SJCRH30 (cell line): ENCODE measurements at regions not wholly inside any gene's neighbourhood (a gene's known extent, or its start where the extent isn't known, plus 50 kb on each side); places are given as distances from the start of the nearest gene placed in this dataset.
"Not testable (repeated sequence)": the region's sequence is repeated elsewhere in the genome, so short reads cannot be mapped to it uniquely, and the experiment has no call there.

Experiments used
- DNase-seq, 2 experiments: peaks; one replicate each; pipeline ENCODE4 v3.0.0-alpha.2; 2015 to 2020
- H3K27ac ChIP-seq: fragments of 250-450 bp; sonication (Bioruptor Pico); 2 replicates; pipeline ENCODE4 v1.5.1; 2020; ENCODE audit warnings: mild to moderate bottlenecking, moderate library complexity
- H3K27me3 ChIP-seq: fragments of 250-450 bp; sonication (Bioruptor Pico); 2 replicates; pipeline ENCODE4 v1.5.1; 2020; ENCODE audit warnings: mild to moderate bottlenecking, moderate library complexity
- H3K36me3 ChIP-seq: fragments of 250-450 bp; sonication (Bioruptor Pico); 2 replicates; pipeline ENCODE4 v1.5.1; 2020; ENCODE audit warnings: mild to moderate bottlenecking, moderate library complexity
- H3K4me1 ChIP-seq: fragments of 250-450 bp; sonication (Bioruptor Pico); 2 replicates; pipeline ENCODE4 v1.5.1; 2020; ENCODE audit warnings: mild to moderate bottlenecking, moderate library complexity
- H3K4me3 ChIP-seq: fragments of 250-450 bp; sonication (Bioruptor Pico); 2 replicates; pipeline ENCODE4 v1.5.1; 2020; ENCODE audit warnings: mild to moderate bottlenecking, moderate library complexity
- H3K9me3 ChIP-seq: fragments of 250-450 bp; sonication (Bioruptor Pico); replicated peaks from 2 replicates; pipeline ENCODE4 v1.5.1; 2020; ENCODE audit warnings: mild to moderate bottlenecking, moderate library complexity

DNA sequence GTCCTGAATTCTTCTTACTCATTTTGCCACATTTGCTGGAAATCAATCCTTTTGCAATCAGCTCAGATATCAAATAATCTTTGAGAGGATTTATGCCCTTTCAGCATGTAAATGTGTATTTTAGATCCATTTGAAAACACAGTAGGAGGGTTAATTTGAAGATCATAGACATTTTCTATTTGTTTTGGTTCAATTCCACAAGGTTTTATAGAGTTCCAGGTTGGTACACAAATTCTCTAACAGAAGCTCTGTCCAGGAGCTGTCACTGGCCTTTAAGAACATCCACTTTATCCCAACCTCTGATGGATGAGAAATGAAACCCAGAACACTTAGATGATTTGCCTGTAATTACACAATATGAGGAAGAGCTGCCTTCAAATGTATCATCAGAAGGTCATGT, 157.3 kb upstream of the CHAC2 start:
- Histone ChIP-seq H3K9me3 (no peaks in the 10 kb centered on the region), H3K27ac (no peak overlapping the region), H3K4me1 (no peaks in the 10 kb centered on the region), H3K4me3 (no peak overlapping the region), H3K27me3 (no peaks in the 10 kb centered on the region), H3K36me3 (no peaks in the 10 kb centered on the region)
- no peak for DNase-seq

DNA sequence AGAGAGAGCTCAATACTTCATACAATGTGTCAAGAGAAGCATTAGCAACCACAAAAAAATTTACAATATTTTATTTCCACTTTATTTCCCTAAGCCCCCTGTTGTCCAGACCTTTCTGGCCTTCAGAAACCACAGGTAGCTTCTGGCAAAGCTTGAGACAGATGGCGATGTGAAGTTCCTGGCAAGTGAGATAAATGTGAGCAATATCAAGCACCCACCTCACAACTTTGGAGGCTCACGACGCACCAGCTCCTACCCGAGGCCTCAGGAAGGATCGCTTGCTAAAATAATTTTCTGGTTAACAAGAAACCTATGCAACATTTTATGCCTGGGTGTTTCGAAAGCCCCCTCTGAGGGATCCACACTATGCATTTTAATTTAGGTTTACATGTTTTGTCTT, 158.1 kb upstream of the CHAC2 start:
- Histone ChIP-seq H3K27me3 (no peaks in the 10 kb centered on the region), H3K36me3 (no peaks in the 10 kb centered on the region), H3K27ac (no peak overlapping the region), H3K4me3 (no peak overlapping the region), H3K9me3 (no peaks in the 10 kb centered on the region), H3K4me1 (no peaks in the 10 kb centered on the region)
- DNase-seq, result no peak

DNA sequence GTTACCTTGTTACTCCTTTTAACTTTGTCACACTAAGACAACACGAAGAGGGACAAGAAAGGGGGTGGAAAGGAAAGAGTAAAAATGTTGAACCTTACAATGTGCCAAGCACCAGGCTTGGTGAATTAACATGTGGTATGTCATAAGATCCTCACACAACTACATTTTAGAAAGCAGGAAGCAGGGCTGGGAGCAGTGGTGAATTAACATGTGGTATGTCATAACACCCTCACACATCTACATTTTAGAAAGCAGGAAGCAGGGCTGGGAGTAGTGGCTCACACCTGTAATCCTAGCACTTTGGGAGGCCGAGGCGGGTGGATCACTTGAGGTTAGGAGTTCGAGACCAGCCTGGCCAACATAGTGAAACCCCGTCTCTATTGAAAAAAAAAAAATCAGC, 159.3 kb upstream of the CHAC2 start:
- no peaks in the 10 kb centered on the region for H3K27me3 ChIP-seq

DNA sequence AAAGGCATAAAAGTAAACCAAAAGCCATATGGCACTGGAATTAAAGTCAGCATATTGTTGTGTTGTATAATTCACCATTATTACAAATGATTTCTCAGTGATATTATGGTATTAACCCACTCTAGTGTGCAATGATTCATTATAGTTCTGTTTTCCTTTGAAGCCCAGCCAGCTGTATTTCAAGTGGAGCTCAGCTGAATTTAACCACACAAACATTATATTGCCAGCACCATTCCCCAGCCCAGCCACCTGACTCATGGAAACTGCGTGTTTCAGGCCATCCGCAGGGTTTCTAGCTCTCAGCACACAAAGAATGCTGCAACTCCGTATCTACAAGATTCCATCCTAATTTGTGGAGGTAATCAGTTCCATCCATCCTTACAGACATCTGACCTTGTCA, 166.8 kb upstream of the CHAC2 start:
- H3K4me1 ChIP-seq, result no peaks in the 10 kb centered on the region
- no peak overlapping the region for H3K4me3 ChIP-seq
- no peaks in the 10 kb centered on the region for H3K36me3 ChIP-seq
- no peak overlapping the region for H3K27ac ChIP-seq
- DNase-seq, result no peak
- H3K27me3 ChIP-seq, result peaks cover 3% of the 10 kb centered on the region; the same call in 1 of the 2 replicates
- H3K9me3 ChIP-seq, result no peaks in the 10 kb centered on the region

More for the DNA sequence above, 159.3 kb upstream of the CHAC2 start:
- Histone ChIP-seq H3K9me3 (no peaks in the 10 kb centered on the region), H3K4me1 (no peaks in the 10 kb centered on the region), H3K4me3 (no peak overlapping the region), H3K27ac (no peak overlapping the region), H3K36me3 (no peaks in the 10 kb centered on the region)
- DNase-seq, result no peak

DNA sequence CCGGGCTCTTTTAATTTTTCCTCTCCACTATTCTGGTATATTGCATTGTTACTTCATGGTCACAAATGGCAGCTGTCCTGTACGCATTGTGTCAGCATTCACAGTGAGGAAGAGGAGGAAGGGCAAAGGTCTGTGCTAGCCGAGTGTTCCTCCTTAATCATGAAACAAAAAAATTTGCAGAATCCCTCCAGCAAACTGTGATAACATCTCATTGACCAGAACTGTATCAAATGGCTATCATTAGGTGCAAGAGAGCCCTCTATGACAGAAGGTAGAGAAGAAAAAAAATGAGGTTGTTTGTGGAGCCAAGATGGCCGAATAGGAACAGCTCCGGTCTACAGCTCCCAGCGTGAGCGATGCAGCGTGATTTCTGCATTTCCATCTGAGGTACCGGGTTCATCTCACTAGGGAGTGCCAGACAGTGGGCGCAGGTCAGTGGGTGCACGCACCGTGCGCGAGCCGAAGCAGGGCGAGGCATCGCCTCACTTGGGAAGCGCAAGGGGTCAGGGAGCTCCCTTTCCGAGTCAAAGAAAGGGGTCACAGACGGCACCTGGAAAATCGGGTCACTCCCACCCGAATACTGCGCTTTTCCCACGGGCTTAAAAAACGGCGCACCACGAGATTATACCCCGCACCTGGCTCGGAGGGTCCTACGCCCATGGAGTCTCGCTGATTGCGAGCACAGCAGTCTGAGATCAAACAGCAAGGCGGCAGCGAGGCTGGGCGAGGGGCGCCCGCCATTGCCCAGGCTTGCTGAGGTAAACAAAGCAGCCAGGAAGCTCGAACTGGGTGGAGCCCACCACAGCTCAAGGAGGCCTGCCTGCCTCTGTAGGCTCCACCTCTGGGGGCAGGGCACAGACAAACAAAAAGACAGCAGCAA, 180.6 kb upstream of the CHAC2 start:
- H3K4me1 ChIP-seq, H3K36me3 ChIP-seq, H3K27ac ChIP-seq, H3K27me3 ChIP-seq, DNase-seq, H3K4me3 ChIP-seq, H3K9me3 ChIP-seq: not testable (repeated sequence)

DNA sequence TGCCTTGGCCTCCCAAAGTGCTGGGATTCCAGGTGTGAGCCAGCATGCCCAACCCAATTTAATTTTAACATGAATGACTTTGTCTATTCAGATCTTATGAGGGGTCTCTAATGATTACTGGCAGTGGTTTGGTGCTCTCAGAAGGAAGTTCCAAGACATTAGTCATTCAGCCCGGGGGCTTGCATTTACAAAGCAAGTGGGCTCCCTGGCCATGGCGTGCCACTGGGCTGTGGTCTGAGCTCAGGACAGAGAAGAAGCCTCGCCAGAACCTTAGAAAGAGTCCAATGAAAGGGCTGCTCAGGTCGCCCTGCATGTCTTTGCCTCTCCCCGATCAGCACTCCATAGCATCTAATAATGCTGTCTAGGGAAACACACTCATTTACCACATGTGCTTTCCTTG, 182.6 kb upstream of the CHAC2 start:
- no peaks in the 10 kb centered on the region for H3K4me1 ChIP-seq
- DNase-seq, result no peak
- H3K27me3 ChIP-seq, result no peaks in the 10 kb centered on the region; the same call in 1 of the 2 replicates
- no peaks in the 10 kb centered on the region for H3K9me3 ChIP-seq
- H3K27ac ChIP-seq, result no peak overlapping the region
- H3K36me3 ChIP-seq, result no peaks in the 10 kb centered on the region
- no peak overlapping the region for H3K4me3 ChIP-seq

DNA sequence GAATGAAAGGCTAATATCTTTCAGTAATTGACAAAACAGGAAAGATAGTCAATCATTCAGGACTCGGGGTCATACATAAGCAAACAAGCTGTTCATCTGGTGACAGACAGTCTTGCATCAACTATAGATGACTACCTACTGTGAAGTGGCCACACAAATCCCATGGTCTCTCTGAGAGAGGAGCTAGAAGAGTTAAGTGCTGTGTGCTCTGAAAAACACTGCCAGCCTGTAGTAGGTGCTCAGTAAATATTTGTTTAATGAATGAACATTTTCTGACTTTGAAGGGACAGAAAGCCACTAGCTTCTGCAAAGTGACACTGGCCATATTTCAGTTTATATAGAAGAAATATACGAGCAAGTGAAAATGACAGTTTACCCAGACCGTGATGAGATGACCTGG, 184.0 kb upstream of the CHAC2 start:
- DNase-seq, result no peak
- H3K9me3 ChIP-seq, result no peaks in the 10 kb centered on the region
- no peaks in the 10 kb centered on the region for H3K4me1 ChIP-seq
- H3K27ac ChIP-seq, result no peak overlapping the region
- no peaks in the 10 kb centered on the region for H3K36me3 ChIP-seq
- H3K27me3 ChIP-seq, result no peaks in the 10 kb centered on the region; the same call in 1 of the 2 replicates
- no peak overlapping the region for H3K4me3 ChIP-seq

DNA sequence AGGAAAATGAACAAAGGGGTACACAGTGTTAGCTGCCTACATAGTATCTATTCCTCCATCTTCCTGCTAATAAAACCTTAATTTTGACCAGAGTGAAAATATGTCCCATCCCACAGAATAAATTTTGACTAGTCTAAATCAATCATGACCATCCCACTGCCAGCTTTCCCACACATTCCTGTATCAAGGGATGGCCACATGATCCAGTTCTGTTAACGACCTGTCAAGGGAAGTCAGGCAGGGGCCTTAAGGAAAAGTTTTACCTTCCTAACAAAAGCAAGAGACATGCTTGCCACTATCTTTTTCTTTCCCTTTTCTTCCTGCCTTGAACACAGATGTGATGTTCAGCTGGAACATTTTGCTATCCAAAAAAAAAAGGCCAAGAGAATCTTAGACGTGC, 185.0 kb upstream of the CHAC2 start:
- Histone ChIP-seq H3K27me3 (no peaks in the 10 kb centered on the region; the same call in 1 of the 2 replicates), H3K4me3 (no peak overlapping the region), H3K36me3 (no peaks in the 10 kb centered on the region), H3K27ac (no peak overlapping the region), H3K9me3 (no peaks in the 10 kb centered on the region), H3K4me1 (no peaks in the 10 kb centered on the region)
- no peak for DNase-seq

DNA sequence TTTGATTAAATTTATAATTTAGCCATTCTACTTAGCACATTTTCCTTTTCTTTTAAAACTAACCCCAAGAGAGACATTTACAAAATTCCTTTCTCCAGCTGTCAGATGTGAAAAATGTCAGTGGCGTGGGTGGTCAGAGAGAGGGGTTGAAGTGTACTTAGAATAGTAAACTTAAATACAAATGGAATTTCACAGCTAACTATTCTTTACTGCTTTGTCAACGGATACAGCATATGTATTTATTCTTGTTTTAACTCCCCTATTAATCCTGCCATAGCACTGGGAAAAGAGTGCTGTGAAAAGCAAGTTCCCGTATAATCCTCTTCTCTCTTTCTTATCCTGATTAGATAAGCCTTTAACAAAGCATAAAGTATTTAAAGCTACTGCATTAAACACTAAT, 191.4 kb upstream of the CHAC2 start:
- H3K27ac ChIP-seq, result no peak overlapping the region
- H3K9me3 ChIP-seq, result no peaks in the 10 kb centered on the region; the same call in 1 of the 2 replicates
- no peaks in the 10 kb centered on the region; the same call in 1 of the 2 replicates for H3K27me3 ChIP-seq
- H3K4me1 ChIP-seq, result peaks cover 9% of the 10 kb centered on the region; the same call in 1 of the 2 replicates
- H3K36me3 ChIP-seq, result no peaks in the 10 kb centered on the region
- H3K4me3 ChIP-seq, result no peak overlapping the region
- no peak for DNase-seq

DNA sequence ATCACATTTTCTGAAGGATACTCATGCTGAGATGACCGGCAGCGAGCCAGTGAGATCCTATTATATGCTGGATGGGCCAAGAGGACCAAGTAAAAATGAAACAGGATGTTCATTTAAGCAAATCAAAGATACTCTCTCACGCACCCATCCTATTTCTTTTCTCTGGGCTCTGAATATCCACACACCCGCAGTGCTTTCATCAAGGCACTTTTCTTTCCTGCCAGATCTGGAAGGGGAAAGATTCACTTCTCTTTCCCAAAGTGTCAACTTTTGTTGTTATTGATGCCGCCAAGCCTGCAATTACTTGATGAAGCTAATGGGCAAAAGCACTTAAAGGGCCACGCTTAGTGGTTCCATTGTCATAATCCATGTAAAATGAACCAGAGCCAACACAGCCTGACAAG, 191.9 kb upstream of the CHAC2 start:
- DNase-seq, result no peak
- no peak overlapping the region for H3K27ac ChIP-seq
- H3K4me1 ChIP-seq, result peaks cover 9% of the 10 kb centered on the region; the same call in 1 of the 2 replicates
- H3K9me3 ChIP-seq, result no peaks in the 10 kb centered on the region; the same call in 1 of the 2 replicates
- no peaks in the 10 kb centered on the region for H3K36me3 ChIP-seq
- no peak overlapping the region for H3K4me3 ChIP-seq
- no peaks in the 10 kb centered on the region; the same call in 1 of the 2 replicates for H3K27me3 ChIP-seq

DNA sequence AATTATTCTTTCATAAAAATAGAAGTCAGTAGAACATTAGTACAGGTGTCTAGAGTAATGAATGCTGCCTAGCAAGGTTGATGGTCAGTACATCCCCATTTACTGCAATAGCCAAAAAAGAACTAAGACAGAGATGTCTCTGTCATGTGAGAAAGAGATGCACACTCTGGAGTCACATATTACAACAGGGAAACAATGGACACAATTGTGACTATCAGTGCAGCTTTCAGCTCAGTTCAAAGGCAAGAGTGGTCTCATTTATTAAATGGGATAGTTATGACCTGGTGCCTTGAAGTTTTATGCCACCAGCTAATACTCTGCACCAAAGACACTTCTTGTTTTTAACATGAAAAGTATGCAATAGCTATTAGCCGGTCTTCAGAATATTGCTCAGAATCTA, 194.9 kb upstream of the CHAC2 start:
- H3K36me3 ChIP-seq, result no peaks in the 10 kb centered on the region
- no peaks in the 10 kb centered on the region; the same call in 1 of the 2 replicates for H3K9me3 ChIP-seq
- no peaks in the 10 kb centered on the region for H3K27me3 ChIP-seq
- no peak overlapping the region for H3K4me3 ChIP-seq
- H3K4me1 ChIP-seq, result peaks cover 9% of the 10 kb centered on the region; the same call in 1 of the 2 replicates
- DNase-seq, result no peak
- H3K27ac ChIP-seq, result no peak overlapping the region

DNA sequence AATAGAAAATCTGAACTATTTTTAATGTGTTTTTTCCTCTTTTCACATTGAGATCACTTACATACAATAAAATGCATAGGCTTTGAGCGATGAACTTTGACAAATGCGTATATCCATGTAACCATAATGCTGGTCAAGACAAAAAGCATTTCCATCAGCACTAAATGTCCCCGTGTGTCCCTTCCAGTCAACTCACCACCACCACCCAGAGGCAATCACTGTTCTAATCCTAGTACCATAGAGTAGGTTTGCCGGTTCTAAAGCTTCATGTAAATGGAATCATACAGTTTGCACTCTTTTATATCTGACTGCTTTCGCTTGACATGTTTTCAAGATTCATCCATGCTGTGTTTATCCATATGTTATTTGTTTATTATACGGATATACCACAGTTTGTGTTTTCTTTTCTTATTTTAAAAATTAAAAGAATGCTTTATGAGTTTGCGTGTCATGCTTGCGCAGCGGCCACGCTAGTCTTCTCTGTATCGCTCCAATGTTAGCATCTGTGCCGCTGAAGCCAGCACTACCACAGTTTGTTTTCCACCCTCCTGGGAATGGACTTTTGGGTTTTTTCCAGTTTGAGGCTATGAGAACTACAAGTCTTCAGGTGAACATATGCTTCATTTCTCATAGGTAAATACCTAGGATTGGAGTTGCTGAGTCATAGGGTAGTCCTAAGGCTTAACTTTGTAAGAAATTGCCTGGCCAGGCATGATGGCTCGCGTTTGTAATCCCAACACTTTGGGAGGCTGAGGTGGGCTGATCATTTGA, 197.5 kb upstream of the CHAC2 start:
- no peak overlapping the region for H3K27ac ChIP-seq
- no peaks in the 10 kb centered on the region for H3K36me3 ChIP-seq

DNA sequence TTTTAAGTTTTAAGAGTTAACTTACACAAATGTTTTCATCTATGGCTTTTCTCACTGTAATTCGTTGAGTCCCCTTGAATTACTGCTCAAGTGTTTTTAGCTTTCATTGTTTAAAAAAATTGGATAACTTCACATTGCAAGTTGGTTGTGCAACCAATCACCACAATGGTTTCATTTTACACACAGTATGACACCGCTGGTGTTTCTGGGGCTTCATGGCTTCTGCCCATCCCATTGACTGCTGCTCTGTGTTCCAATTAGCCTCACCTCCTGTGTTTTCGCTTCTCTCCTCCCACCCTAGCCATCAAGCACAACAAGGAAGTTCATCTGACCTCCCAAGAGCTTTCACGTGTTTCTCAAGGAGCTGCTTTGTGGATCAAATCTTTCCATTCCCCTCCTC, 199.1 kb upstream of the CHAC2 start:
- Histone ChIP-seq H3K27me3 (no peaks in the 10 kb centered on the region; the same call in 1 of the 2 replicates), H3K4me3 (no peak overlapping the region), H3K9me3 (no peaks in the 10 kb centered on the region), H3K27ac (no peak overlapping the region), H3K4me1 (no peaks in the 10 kb centered on the region), H3K36me3 (no peaks in the 10 kb centered on the region)
- DNase-seq, result peak in 1 of 2 experiments; percentile 16

More for the DNA sequence above, 197.5 kb upstream of the CHAC2 start:
- no peaks in the 10 kb centered on the region for H3K9me3 ChIP-seq
- H3K4me3 ChIP-seq, result no peak overlapping the region
- DNase-seq, result no peak
- no peaks in the 10 kb centered on the region for H3K4me1 ChIP-seq
- H3K27me3 ChIP-seq, result no peaks in the 10 kb centered on the region; the same call in 1 of the 2 replicates

DNA sequence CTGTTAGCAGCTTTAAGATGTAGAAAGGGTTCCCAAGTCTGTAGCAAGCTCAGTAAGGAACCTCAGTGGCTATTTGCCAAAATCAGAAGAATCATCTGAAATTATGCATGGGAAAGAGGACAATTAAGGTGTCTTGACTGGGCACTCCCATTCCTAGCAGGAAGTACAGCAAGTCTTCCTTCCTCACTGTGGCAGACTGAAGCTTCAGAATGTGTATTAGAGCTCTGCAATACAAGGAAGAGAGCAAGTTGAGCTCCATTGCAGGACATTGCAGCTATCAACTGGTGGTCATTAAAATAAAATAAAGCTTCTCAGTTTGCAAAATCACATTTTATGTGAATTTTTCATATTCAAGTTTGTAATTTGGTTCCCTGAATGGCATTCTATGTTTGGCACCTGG, 200.5 kb upstream of the CHAC2 start:
- Histone ChIP-seq H3K36me3 (no peaks in the 10 kb centered on the region), H3K9me3 (no peaks in the 10 kb centered on the region), H3K4me3 (no peak overlapping the region), H3K27me3 (no peaks in the 10 kb centered on the region; the same call in 1 of the 2 replicates), H3K4me1 (no peaks in the 10 kb centered on the region), H3K27ac (no peak overlapping the region)
- DNase-seq, result no peak

DNA sequence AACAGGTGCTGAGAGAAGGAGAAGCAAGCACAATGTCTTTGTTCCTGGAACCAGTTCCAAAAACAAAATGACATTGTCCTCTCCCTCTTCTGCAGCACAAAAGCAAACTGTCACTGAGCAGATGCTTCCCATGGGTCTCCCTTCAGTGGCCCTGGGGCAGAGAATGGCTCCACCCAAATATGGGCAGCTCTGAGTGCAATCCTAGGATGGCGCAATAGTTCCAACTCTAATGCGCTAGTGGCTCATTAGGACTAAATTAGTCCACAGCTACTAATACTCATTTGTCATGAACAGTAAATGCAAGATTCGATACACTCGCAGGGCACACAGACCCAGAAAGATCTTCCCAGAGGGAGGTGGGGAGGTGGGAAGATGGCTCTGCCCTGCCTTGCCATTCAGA, 205.2 kb upstream of the CHAC2 start:
- no peak for DNase-seq
- Histone ChIP-seq H3K27ac (no peak overlapping the region), H3K36me3 (no peaks in the 10 kb centered on the region), H3K4me1 (no peaks in the 10 kb centered on the region), H3K27me3 (no peaks in the 10 kb centered on the region; the same call in 1 of the 2 replicates), H3K9me3 (peaks cover 3% of the 10 kb centered on the region; the same call in 1 of the 2 replicates), H3K4me3 (no peak overlapping the region)
